GM21515 (cell line): ENCODE measurements at regions not wholly inside any gene's neighbourhood (a gene's known extent, or its start where the extent isn't known, plus 50 kb on each side); places are given as distances from the start of the nearest gene placed in this dataset.

Experiments
- ATAC-seq: cut with Tn5 transposase; IDR thresholded peaks from one replicate; pipeline ENCODE4 v1.9.1; 2021; ENCODE audit not compliant: unreplicated experiment

DNA sequence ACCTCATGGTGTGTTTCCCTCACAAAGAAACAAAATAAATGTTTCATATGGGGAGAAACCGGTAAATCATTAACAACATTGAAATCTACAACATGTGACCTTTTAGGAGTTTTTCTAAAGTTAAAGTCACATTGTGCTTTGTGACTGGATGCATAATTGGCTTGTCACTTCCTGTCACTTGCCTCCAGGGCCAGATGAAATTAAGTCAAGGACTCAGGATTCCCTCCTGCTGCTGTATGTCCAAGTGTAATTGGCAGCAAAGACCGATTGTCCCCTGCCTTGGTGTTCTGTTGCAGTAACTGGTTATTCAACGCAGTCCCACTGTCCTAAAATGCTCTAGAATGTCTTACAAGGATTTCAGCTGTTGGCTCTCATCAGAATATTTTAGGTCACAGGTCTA lies 448.2 kb downstream of the LIG4 start:
- ATAC-seq = no peak

DNA sequence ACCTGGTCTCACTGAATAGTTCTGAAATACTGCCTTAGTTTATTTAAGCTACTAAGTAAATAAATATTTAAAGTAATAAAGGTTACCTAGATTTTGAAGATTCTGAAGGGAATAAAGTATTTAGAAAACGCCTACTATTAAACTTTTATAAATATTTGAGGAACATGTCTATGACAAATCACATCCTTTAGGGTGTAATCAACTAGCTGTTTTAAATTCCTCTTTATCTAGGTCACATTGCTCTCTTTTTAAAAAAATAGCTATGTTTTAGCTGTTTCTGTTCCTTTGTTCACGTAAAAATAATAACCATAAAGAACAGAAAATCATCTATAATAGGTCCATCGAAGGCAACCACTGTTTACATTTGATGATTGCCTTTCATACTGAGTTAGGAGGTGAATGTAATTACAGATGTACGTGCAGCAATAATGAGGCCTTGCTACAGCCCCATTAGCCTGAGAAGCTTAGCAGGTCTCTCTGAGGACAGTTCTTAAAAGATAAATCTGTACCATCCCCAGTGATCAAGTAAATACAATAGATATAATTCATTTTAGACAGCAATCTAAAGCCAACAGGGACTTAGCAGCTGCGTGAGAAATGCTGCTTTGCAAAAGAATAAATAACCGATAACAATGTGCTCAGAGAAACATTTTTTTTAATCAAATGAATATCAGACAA lies 449.5 kb downstream of the LIG4 start:
- no peak for ATAC-seq

DNA sequence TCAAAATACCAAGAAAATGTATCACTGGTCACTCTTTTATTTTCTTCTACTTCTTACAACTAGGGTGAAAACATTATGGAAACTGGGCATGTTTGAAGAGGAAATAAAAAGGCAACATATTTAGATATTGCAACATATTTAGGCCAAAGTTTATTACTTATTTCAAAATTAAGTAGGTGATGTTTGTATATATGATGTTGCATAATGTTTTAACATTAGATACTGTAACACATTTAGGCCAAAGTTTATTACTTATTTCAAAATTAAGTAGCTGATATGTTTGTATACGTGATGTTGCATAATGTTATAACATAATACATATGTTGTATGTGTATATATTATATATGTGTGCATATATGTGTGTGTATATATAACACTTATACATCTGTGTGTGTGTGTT lies 451.3 kb downstream of the LIG4 start:
- no peak for ATAC-seq

DNA sequence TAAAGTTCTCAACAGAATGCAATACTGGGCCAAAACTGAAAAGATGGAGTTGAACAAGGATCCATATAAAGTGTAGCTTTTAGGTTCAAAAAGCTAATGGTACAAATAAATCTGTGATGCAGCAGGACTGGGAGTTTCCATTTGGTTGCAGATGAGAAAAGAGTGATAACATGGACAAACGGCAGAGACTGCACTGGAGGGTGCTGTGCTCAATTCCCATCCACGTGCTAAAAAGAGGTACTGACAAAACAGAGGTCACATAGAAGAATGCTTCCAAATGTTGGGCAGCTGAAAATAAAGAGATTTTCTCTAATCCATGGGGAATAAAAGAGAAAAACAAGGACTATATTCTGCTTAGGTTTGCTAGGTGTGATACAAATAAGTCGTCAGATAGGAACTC lies 461.6 kb downstream of the LIG4 start:
- no peak for ATAC-seq

GRCh38 chr13:107753291-107753690 lies 462.0 kb downstream of the LIG4 start:
- no peak for ATAC-seq

DNA sequence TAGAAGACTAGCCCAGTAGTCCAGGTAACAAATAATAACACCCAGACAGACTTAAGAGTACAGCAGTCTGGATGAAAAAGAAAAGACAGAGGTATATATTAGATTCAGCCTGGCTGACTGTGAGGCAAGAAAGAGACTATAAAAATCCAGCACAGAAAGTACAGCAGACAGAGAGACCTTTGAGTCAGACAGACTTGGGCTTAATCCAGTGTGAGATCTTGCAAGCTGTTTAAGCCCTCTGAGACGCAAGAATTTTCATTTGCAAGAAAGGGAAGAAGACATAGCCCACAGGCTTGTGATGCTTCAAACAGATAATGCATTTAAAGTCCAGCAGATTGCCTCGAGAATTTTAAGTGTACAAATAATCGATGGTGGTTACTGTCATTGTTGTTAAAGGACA lies 471.4 kb downstream of the LIG4 start:
- ATAC-seq = no peak

GRCh38 chr13:107743526-107743925 lies 471.8 kb downstream of the LIG4 start:
- ATAC-seq = no peak

DNA sequence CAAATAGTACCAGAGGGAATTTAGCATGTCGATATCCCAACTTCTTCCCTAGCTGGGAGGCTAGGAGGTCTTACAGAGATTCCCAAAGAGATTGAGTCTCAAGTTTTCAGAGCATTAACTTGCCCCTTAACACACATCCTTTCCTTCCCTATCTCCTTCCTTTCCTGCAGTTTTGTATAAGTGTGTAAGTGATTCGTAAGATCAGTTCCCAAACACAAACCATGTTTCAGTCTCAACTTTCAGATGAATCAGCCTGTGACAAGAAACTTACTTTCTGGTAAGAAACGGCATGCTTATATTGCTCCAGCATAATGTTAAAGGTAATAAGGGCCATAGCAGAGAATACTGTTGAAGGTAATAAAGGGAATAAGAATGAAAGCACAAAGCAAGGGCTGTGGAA lies 472.2 kb downstream of the LIG4 start:
- no peak for ATAC-seq

DNA sequence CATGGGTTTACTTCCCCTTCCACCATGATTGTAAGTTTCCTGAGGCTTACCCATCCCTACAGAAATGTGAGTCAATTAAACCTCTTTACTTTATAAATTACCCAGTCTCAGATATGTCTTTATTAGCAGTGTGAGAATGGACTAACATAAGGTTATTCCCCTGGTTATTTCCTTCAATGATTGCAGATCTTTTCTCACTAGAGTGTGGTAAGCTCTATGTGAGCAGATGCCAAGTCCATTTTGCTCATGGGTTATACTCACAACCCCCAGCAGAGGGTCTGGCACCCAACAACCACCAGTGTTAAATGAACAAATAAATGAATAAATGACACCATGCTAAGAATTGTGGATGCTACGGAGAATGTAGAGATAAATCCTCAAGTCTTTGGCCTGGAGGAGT lies 472.8 kb downstream of the LIG4 start:
- no peak for ATAC-seq

DNA sequence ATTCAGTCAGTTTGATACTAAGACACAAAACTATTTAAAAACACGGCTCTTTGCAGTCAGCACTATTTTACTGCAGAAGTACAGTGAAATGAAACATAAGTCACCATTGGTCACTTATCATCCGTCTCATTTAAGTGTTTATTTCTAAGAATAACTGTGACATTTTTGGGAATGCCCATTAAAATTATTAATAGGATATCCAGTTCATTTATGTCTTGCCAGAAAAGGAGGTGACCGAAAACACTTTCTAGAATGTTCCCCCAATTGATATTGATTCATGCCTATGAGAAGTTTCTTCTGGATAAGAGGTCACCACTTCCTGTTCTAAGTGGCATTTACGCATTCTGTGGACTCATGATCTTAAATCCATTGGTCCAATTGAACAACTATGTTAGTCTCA lies 477.3 kb downstream of the LIG4 start:
- no peak for ATAC-seq

DNA sequence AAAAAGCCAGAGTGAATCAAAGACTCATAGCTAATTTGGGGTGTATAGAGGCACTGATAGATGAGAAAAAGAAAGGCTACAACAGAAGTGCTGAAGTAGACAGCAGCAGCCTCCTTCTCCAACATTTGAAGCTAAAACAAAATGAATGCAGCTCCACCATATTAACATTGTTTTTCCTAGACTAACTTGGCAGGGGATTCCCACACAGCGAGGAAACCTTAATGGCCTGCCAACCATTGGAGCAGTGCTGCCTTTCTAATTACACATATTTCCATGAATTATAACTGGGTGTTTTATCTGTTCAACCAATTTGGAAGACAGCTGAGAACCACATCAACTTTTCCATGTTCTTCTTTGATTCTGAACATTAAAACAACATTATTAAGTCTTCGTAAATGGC lies 478.6 kb downstream of the LIG4 start:
- no peak for ATAC-seq

- no peak for ATAC-seq
Observed at GRCh38 chr13:107736170-107736569, 479.2 kb downstream of the LIG4 start.

- ATAC-seq = no peak
Observed at GRCh38 chr13:107734891-107735625, 480.3 kb downstream of the LIG4 start.

DNA sequence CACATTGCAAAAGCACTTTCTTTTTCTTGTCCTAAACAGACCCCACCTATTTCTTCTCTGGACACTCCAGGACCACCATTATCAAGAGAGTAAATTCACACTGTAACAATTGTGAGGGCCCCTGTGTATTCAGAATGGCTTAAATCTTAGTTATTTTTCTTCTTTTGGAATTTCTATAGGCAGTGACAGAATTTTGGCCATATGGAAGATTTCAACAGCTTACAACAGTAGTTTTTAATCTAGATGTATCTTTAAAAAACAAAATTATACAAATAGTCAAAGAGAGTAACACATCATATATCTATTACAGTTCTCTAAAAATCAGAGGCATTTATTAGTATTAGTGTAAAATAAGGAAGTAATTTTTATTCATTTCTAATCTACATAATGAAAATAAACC lies 482.1 kb downstream of the LIG4 start:
- no peak for ATAC-seq

GRCh38 chr13:107730813-107731212 lies 484.5 kb downstream of the LIG4 start:
- ATAC-seq = no peak

- ATAC-seq = no peak
Observed at GRCh38 chr13:107721125-107721869, 494.0 kb downstream of the LIG4 start.

DNA sequence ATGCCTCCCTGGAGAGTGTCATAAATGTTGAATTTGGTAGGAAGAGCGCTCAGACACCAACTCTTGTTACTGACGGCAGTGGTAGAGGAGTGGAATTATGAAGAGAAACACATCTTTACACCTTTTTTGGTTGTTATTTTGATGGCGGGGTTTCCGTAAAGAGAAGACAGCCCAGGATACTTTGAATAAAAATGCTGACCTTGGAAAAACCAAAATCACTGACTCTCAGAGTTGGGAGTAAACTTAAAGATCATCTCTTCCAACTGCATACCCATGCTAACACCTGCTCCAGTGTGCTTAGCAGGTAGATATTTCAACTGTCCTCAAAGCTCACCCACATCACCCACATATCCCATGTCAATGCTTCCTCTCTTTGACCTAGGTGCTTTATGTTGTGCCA lies 498.6 kb downstream of the LIG4 start:
- no peak for ATAC-seq

GRCh38 chr13:107716241-107716640 lies 499.1 kb downstream of the LIG4 start:
- ATAC-seq = no peak

DNA sequence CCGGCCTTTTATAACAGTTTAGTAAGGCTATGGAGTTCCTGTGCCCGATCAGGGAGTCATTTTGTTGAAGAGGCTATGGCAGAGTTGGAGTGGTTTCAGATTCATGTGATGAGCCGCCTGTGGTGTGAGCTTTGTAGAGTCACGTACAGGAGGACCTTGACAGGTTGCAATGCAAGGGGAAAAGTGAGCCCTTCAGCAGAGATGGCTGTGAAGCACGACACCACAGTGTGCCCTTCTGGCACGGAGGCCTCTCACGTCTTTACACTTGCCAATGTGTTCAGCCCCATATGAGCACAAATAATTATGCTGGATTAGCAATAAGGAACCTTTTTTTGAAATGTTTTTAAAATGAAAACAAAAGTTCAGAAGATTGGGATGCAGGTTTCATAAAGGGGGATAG lies 499.8 kb downstream of the LIG4 start:
- ATAC-seq = no peak

GRCh38 chr13:107713314-107713713 lies 502.0 kb downstream of the LIG4 start:
- ATAC-seq = no peak

GRCh38 chr13:107712145-107712860 lies 503.0 kb downstream of the LIG4 start:
- ATAC-seq = no peak
